GM23338 (cell line): ENCODE measurements at regions not wholly inside any gene's neighbourhood (a gene's known extent, or its start where the extent isn't known, plus 50 kb on each side); places are given as distances from the start of the nearest gene placed in this dataset.

ENCODE experiments used
- ATAC-seq: fragments of 200-7000 bp; cut with Tn5 transposase; 3 replicates; pipeline ENCODE4 v1.9.1; 2020
- DNase-seq: peaks from one replicate; pipeline ENCODE4 v3.0.0-alpha.2; 2015; ENCODE audit warnings: low spot score
- H2AFZ ChIP-seq: fragments of 200-600 bp; sonication (generic); 2 replicates; pipeline ENCODE4 v1.8.0; 2016; ENCODE audit warnings: antibody characterized with exemption, mild to moderate bottlenecking, moderate library complexity
- H3F3A ChIP-seq: fragments of 200-600 bp; sonication (generic); replicated peaks from 2 replicates; pipeline ENCODE4 v1.8.0; 2017; ENCODE audit warnings: antibody characterized with exemption, mixed run types, low read depth
- H3K27ac ChIP-seq: fragments of 200-600 bp; sonication (generic); 2 replicates; pipeline ENCODE4 v1.6.1; 2016; ENCODE audit warnings: low read depth
- H3K27me3 ChIP-seq: fragments of 200-600 bp; sonication (generic); 2 replicates; pipeline ENCODE4 v1.8.0; 2016; ENCODE audit warnings: mild to moderate bottlenecking, mixed run types, moderate library complexity; ENCODE audit not compliant: insufficient read depth
- H3K36me3 ChIP-seq: fragments of 200-600 bp; sonication (generic); 2 replicates; pipeline ENCODE4 v1.8.0; 2016; ENCODE audit warnings: mild to moderate bottlenecking; ENCODE audit not compliant: insufficient read depth
- H3K4me1 ChIP-seq: fragments of 200-600 bp; sonication (generic); 2 replicates; pipeline ENCODE4 v1.8.0; 2016; ENCODE audit warnings: mild to moderate bottlenecking, moderate library complexity; ENCODE audit not compliant: insufficient read depth
- H3K4me2 ChIP-seq: fragments of 200-600 bp; sonication (generic); 2 replicates; pipeline ENCODE4 v1.7.1; 2017; ENCODE audit warnings: mixed run types
- H3K4me3 ChIP-seq: fragments of 200-600 bp; sonication (generic); 2 replicates; pipeline ENCODE4 v1.6.1; 2016; ENCODE audit warnings: mixed run types
- H3K79me2 ChIP-seq: fragments of 200-600 bp; sonication (generic); replicated peaks from 2 replicates; pipeline ENCODE4 v1.8.0; 2017; ENCODE audit warnings: mild to moderate bottlenecking; ENCODE audit not compliant: insufficient read depth
- H3K9me2 ChIP-seq: fragments of 200-600 bp; sonication (generic); 2 replicates; pipeline ENCODE4 v1.8.0; 2017; ENCODE audit not compliant: insufficient read depth
- H4K20me1 ChIP-seq: fragments of 200-600 bp; sonication (generic); replicated peaks from 2 replicates; pipeline ENCODE4 v1.8.0; 2017; ENCODE audit warnings: mild to moderate bottlenecking; ENCODE audit not compliant: insufficient read depth
- H3K27ac Mint-ChIP-seq: 2 replicates; pipeline ENCODE4 v1.8.0; 2020; ENCODE audit warnings: inconsistent platforms, mild to moderate bottlenecking, moderate library complexity, mixed read lengths
- H3K27me3 Mint-ChIP-seq: 3 replicates; pipeline ENCODE4 v1.8.0; 2022; ENCODE audit warnings: low read depth, mild to moderate bottlenecking, moderate library complexity, mixed read lengths, inconsistent platforms; ENCODE audit not compliant: insufficient read depth, poor library complexity
- H3K36me3 Mint-ChIP-seq: 3 replicates; pipeline ENCODE4 v1.8.0; 2021; ENCODE audit warnings: low read depth, mild to moderate bottlenecking, inconsistent platforms, moderate library complexity, mixed read lengths
- H3K4me1 Mint-ChIP-seq: 3 replicates; pipeline ENCODE4 v1.8.0; 2020; ENCODE audit warnings: mild to moderate bottlenecking, inconsistent platforms, mixed read lengths
- H3K4me3 Mint-ChIP-seq: 3 replicates; pipeline ENCODE4 v1.8.0; 2021; ENCODE audit warnings: moderate library complexity, mild to moderate bottlenecking, inconsistent platforms, mixed read lengths
- H3K9me3 Mint-ChIP-seq: 3 replicates; pipeline ENCODE4 v1.8.0; 2020; ENCODE audit warnings: moderate library complexity, mild to moderate bottlenecking, inconsistent platforms, mixed read lengths
- CREB1 ChIP-seq: fragments of 250-450 bp; sonication (Bioruptor Pico); IDR thresholded peaks from 2 replicates; pipeline ENCODE4 v1.5.0; 2020; ENCODE audit warnings: low read depth, mild to moderate bottlenecking, moderate library complexity
- EZH2 ChIP-seq: fragments of 200-600 bp; sonication (generic); IDR thresholded peaks from one replicate; pipeline ENCODE4 v1.8.0; 2017; ENCODE audit warnings: antibody characterized with exemption, mild to moderate bottlenecking, low read depth; ENCODE audit not compliant: unreplicated experiment
- EZH2phosphoT487 ChIP-seq: fragments of 200-600 bp; sonication (generic); IDR thresholded peaks from one replicate; pipeline ENCODE4 v1.8.1; 2018; ENCODE audit warnings: antibody characterized with exemption; ENCODE audit not compliant: unreplicated experiment
- JUNB ChIP-seq: IDR thresholded peaks from one replicate; pipeline ENCODE4 v1.6.1; 2016; ENCODE audit warnings: antibody characterized with exemption; ENCODE audit not compliant: unreplicated experiment
- NANOG ChIP-seq: IDR thresholded peaks from 2 replicates; pipeline ENCODE4 v1.6.1; 2016; ENCODE audit warnings: antibody characterized with exemption, borderline replicate concordance
- POLR2AphosphoS5 ChIP-seq: IDR thresholded peaks from 2 replicates; pipeline ENCODE4 v1.6.1; 2016; ENCODE audit warnings: antibody characterized with exemption, low read depth
- STAT1 ChIP-seq: IDR thresholded peaks from one replicate; pipeline ENCODE4 v1.6.1; 2016; ENCODE audit warnings: antibody characterized with exemption; ENCODE audit not compliant: unreplicated experiment
- ZNF114 ChIP-seq: fragments of 250-450 bp; sonication (Bioruptor Pico); IDR thresholded peaks from 2 replicates; pipeline ENCODE4 v1.5.0; 2020; ENCODE audit warnings: mild to moderate bottlenecking, moderate library complexity
- ZNF331 ChIP-seq: fragments of 250-450 bp; sonication (Bioruptor Pico); IDR thresholded peaks from 2 replicates; pipeline ENCODE4 v1.5.0; 2020; ENCODE audit warnings: low read depth, mild to moderate bottlenecking, moderate library complexity
- TF ChIP-seq, protein P1 (sequence below): IDR thresholded peaks from one replicate; pipeline ENCODE4 v1.6.1; 2018; ENCODE audit warnings: antibody characterized with exemption; ENCODE audit not compliant: unreplicated experiment
- TF ChIP-seq, protein P2 (sequence below), 2 experiments: fragments of 200-600 bp in 1 of 2; sonication (generic) in 1 of 2; conservative IDR thresholded peaks; 2 replicates each; pipeline versions ENCODE4 v1.5.1 to v1.6.1; 2016 to 2017; ENCODE audit warnings: antibody characterized with exemption in 2 of 2, low read depth in 2 of 2, mild to moderate bottlenecking in 2 of 2, moderate library complexity in 1 of 2
- TF ChIP-seq, protein P3 (sequence below): IDR thresholded peaks from 2 replicates; pipeline ENCODE4 v1.6.1; 2016; ENCODE audit warnings: antibody characterized with exemption
- TF ChIP-seq, protein P4 (sequence below): fragments of 250-450 bp; sonication (Bioruptor Pico); IDR thresholded peaks from 2 replicates; pipeline ENCODE4 v1.5.0; 2020; ENCODE audit warnings: mild to moderate bottlenecking, moderate library complexity

- Histone ChIP-seq H3K4me3 (no peak overlapping the region), H3K4me2 (no peak overlapping the region), H3F3A (no peaks in the 10 kb centered on the region), H3K4me1 (no peaks in the 10 kb centered on the region), H4K20me1 (no peaks in the 10 kb centered on the region), H2AFZ (no peak overlapping the region), H3K79me2 (no peaks in the 10 kb centered on the region), H3K9me2 (peaks cover 8% of the 10 kb centered on the region; the same call in 1 of the 2 replicates), H3K27me3 (no peaks in the 10 kb centered on the region), H3K27ac (no peak overlapping the region), H3K36me3 (no peaks in the 10 kb centered on the region)
- H3K4me1 Mint-ChIP-seq, result no peaks in the 10 kb centered on the region
- TF ChIP-seq STAT1, result no peak
- TF ChIP-seq, protein P1, sequence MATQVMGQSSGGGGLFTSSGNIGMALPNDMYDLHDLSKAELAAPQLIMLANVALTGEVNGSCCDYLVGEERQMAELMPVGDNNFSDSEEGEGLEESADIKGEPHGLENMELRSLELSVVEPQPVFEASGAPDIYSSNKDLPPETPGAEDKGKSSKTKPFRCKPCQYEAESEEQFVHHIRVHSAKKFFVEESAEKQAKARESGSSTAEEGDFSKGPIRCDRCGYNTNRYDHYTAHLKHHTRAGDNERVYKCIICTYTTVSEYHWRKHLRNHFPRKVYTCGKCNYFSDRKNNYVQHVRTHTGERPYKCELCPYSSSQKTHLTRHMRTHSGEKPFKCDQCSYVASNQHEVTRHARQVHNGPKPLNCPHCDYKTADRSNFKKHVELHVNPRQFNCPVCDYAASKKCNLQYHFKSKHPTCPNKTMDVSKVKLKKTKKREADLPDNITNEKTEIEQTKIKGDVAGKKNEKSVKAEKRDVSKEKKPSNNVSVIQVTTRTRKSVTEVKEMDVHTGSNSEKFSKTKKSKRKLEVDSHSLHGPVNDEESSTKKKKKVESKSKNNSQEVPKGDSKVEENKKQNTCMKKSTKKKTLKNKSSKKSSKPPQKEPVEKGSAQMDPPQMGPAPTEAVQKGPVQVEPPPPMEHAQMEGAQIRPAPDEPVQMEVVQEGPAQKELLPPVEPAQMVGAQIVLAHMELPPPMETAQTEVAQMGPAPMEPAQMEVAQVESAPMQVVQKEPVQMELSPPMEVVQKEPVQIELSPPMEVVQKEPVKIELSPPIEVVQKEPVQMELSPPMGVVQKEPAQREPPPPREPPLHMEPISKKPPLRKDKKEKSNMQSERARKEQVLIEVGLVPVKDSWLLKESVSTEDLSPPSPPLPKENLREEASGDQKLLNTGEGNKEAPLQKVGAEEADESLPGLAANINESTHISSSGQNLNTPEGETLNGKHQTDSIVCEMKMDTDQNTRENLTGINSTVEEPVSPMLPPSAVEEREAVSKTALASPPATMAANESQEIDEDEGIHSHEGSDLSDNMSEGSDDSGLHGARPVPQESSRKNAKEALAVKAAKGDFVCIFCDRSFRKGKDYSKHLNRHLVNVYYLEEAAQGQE, result no peak
- TF ChIP-seq POLR2AphosphoS5, result no peak
- no peak for TF ChIP-seq ZNF114
- TF ChIP-seq, protein P2, sequence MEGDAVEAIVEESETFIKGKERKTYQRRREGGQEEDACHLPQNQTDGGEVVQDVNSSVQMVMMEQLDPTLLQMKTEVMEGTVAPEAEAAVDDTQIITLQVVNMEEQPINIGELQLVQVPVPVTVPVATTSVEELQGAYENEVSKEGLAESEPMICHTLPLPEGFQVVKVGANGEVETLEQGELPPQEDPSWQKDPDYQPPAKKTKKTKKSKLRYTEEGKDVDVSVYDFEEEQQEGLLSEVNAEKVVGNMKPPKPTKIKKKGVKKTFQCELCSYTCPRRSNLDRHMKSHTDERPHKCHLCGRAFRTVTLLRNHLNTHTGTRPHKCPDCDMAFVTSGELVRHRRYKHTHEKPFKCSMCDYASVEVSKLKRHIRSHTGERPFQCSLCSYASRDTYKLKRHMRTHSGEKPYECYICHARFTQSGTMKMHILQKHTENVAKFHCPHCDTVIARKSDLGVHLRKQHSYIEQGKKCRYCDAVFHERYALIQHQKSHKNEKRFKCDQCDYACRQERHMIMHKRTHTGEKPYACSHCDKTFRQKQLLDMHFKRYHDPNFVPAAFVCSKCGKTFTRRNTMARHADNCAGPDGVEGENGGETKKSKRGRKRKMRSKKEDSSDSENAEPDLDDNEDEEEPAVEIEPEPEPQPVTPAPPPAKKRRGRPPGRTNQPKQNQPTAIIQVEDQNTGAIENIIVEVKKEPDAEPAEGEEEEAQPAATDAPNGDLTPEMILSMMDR (conservative IDR thresholded peaks at IDR 0.05; ENCODE audit: low read depth in 2 of 2), result no peak
- TF ChIP-seq ZNF331 (CRISPR knock-in tag), result no peak
- no peak for TF ChIP-seq CREB1 (CRISPR knock-in tag)
- TF ChIP-seq, protein P3, sequence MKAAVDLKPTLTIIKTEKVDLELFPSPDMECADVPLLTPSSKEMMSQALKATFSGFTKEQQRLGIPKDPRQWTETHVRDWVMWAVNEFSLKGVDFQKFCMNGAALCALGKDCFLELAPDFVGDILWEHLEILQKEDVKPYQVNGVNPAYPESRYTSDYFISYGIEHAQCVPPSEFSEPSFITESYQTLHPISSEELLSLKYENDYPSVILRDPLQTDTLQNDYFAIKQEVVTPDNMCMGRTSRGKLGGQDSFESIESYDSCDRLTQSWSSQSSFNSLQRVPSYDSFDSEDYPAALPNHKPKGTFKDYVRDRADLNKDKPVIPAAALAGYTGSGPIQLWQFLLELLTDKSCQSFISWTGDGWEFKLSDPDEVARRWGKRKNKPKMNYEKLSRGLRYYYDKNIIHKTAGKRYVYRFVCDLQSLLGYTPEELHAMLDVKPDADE, result no peak
- TF ChIP-seq EZH2, result no peak
- no peak for TF ChIP-seq EZH2phosphoT487
- TF ChIP-seq, protein P4, sequence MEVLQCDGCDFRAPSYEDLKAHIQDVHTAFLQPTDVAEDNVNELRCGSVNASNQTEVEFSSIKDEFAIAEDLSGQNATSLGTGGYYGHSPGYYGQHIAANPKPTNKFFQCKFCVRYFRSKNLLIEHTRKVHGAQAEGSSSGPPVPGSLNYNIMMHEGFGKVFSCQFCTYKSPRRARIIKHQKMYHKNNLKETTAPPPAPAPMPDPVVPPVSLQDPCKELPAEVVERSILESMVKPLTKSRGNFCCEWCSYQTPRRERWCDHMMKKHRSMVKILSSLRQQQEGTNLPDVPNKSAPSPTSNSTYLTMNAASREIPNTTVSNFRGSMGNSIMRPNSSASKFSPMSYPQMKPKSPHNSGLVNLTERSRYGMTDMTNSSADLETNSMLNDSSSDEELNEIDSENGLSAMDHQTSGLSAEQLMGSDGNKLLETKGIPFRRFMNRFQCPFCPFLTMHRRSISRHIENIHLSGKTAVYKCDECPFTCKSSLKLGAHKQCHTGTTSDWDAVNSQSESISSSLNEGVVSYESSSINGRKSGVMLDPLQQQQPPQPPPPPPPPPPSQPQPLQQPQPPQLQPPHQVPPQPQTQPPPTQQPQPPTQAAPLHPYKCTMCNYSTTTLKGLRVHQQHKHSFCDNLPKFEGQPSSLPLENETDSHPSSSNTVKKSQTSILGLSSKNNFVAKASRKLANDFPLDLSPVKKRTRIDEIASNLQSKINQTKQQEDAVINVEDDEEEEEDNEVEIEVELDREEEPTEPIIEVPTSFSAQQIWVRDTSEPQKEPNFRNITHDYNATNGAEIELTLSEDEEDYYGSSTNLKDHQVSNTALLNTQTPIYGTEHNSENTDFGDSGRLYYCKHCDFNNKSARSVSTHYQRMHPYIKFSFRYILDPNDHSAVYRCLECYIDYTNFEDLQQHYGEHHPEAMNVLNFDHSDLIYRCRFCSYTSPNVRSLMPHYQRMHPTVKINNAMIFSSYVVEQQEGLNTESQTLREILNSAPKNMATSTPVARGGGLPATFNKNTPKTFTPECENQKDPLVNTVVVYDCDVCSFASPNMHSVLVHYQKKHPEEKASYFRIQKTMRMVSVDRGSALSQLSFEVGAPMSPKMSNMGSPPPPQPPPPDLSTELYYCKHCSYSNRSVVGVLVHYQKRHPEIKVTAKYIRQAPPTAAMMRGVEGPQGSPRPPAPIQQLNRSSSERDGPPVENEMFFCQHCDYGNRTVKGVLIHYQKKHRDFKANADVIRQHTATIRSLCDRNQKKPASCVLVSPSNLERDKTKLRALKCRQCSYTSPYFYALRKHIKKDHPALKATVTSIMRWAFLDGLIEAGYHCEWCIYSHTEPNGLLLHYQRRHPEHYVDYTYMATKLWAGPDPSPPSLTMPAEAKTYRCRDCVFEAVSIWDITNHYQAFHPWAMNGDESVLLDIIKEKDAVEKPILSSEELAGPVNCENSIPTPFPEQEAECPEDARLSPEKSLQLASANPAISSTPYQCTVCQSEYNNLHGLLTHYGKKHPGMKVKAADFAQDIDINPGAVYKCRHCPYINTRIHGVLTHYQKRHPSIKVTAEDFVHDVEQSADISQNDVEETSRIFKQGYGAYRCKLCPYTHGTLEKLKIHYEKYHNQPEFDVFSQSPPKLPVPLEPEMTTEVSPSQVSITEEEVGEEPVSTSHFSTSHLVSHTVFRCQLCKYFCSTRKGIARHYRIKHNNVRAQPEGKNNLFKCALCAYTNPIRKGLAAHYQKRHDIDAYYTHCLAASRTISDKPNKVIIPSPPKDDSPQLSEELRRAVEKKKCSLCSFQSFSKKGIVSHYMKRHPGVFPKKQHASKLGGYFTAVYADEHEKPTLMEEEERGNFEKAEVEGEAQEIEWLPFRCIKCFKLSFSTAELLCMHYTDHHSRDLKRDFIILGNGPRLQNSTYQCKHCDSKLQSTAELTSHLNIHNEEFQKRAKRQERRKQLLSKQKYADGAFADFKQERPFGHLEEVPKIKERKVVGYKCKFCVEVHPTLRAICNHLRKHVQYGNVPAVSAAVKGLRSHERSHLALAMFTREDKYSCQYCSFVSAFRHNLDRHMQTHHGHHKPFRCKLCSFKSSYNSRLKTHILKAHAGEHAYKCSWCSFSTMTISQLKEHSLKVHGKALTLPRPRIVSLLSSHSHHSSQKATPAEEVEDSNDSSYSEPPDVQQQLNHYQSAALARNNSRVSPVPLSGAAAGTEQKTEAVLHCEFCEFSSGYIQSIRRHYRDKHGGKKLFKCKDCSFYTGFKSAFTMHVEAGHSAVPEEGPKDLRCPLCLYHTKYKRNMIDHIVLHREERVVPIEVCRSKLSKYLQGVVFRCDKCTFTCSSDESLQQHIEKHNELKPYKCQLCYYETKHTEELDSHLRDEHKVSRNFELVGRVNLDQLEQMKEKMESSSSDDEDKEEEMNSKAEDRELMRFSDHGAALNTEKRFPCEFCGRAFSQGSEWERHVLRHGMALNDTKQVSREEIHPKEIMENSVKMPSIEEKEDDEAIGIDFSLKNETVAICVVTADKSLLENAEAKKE (CRISPR knock-in tag), result no peak
- no peak for TF ChIP-seq NANOG
- no peak for TF ChIP-seq JUNB
- no peak overlapping the region for H3K27ac Mint-ChIP-seq
- DNase-seq (no peak), ATAC-seq (no peak)
- H3K36me3 Mint-ChIP-seq, result peaks cover 5% of the 10 kb centered on the region
- H3K27me3 Mint-ChIP-seq, result no peaks in the 10 kb centered on the region
- no peak overlapping the region for H3K4me3 Mint-ChIP-seq
- peaks cover 15% of the 10 kb centered on the region; the same call in 2 of the 3 replicates for H3K9me3 Mint-ChIP-seq
Observed at GRCh38 chr9:7436754-7437153, 362.8 kb downstream of the DMAC1 start.
